Left kidney (tissue), 1 donor: ENCODE measurements at regions not wholly inside any gene's neighbourhood (a gene's known extent, or its start where the extent isn't known, plus 50 kb on each side); places are given as distances from the start of the nearest gene placed in this dataset.
"Not testable (repeated sequence)": the region's sequence is repeated elsewhere in the genome, so short reads cannot be mapped to it uniquely, and the experiment has no call there.

ENCODE experiments used
- DNase-seq: peaks from one replicate; pipeline ENCODE4 v3.0.0-alpha.2; 2013

DNA sequence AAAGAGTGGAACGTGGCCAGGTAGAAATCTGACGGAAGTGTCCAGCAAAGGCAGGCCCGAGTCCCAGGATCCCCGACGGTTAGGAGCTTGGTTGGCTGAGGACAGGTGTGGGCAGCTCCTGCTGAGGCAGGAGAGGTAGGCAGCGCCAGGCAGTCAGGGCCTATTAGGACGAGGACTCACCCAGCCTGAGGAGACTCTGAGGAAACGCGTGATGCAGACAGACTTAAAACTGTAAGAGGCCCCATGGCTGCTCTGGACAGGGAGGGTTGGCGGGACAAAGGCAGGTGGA is 255.7 kb upstream of the SFSWAP start:
- no peak for DNase-seq

DNA sequence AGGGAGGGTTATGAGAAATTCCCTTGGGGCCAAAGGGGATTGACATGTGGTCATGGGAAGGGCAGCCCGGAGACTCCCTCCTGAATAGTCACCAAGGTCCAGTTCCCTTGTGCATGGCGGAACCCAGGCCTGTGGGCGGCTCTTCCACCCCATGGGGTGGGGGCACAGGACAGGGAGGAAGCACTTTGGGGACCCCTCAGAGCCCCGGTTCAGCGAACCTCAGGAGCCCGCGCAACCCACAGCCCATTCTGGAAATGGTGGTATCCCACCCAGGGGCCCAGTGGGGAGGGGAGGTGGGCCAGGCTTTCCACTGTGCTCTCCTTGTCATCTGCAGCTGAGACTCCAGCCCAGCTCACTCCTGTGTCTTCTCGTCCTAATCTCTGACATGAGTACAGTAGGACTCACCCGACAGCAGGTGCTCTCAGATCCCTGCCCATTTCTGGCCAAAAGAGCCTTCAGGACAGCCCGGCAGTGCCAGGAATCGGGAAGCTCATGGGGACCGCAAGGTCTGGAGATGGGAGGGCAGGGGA is 255.2 kb upstream of the SFSWAP start:
- DNase-seq = no peak

DNA sequence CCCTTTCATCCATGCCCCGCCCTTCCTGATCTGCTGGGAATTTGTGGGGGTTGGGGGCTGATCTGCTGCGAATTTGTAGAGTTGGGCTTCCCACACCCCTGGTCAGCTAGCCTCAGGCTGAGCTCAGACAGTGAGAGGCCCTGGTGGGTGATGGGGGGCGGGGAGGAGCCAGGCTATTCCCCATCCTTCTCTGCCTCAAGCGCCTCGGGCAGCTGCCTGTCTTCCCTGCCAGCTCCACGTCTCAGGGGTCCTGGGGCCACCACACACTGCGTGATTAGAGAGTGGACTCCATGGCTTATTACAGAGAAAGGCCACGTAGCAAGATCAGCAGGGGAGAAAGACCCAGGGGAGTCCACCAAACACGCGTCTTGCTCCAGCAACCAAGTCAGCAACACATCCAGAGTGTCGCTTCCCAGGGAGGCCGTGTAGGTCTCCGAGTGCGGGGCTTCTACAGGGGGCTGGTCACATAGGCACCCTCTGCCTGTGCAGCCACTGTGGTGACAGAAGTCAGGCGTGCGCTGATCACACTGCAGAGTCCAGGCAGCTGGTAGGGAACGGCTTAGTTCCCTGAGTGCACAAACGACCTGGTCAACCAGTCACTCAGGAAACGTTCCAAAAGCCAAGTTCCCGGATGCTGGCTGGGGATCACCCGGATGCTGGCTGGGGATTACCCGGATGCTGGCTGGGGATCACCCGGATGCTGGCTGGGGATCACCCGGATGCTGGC is 254.4 kb upstream of the SFSWAP start:
- no peak for DNase-seq

DNA sequence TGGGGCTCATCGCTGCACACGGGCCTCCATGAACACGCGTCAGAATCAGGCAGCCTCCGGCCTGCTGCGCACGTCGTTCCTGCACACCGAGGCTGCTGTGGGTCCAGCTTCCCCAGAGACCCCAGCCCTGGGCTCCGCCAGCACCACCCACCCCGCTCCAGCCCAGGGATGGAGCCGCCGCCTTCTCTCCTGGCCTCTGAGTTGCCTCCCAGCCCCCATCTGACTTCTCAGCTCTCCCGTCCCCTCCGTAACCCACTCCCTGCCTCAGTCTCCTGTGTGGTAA is 253.9 kb upstream of the SFSWAP start:
- DNase-seq = no peak

DNA sequence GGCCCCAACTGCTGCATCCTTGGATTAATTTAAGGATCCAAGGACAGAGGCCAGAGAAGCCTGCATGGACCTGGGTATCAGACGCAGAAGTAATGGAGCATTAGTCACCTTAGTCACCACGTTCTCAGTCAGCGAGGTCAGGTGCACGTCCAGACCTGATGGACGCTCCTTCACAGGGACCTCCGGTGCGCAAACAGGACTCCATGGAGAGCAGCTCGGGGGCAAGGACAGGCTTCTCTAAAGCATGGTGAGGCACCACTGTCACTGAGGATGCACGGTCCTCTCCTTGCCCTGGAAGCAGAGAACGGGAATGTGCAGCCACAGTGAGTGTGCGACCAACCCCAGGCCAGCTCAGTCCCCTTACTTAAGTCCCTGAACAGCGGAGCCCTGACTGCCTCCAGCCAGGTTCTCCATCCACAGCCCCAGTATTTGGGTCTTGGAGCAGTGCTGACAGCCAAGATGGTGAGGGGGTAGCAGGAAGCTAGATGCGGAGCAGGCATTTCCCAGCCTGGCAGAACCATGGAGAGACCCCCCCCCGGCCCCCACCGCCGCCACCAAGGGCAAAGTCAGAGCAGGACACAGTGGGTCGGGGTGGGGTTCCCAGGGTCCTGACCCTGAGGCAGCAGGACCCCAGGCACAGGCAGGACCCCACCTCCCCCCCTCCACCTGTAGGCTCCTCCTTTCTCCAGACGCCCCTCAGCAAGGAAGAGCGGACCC is 253.4 kb upstream of the SFSWAP start:
- no peak for DNase-seq

DNA sequence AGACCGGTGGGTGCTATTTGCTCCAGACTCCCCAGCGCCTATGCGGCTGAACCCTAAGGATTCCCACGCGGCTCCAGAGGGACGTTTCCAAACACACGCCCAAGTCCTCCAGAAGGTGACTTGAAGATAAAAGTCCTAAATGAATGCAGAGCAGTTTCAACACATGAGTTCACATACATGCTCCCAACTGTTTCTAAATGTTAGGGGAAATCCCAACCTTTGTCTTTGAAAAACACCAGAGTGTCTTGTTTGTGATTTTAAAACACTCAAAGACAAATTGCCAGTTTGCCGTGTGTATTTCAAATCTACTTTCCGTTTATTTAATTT is 252.9 kb upstream of the SFSWAP start:
- DNase-seq = no peak

DNA sequence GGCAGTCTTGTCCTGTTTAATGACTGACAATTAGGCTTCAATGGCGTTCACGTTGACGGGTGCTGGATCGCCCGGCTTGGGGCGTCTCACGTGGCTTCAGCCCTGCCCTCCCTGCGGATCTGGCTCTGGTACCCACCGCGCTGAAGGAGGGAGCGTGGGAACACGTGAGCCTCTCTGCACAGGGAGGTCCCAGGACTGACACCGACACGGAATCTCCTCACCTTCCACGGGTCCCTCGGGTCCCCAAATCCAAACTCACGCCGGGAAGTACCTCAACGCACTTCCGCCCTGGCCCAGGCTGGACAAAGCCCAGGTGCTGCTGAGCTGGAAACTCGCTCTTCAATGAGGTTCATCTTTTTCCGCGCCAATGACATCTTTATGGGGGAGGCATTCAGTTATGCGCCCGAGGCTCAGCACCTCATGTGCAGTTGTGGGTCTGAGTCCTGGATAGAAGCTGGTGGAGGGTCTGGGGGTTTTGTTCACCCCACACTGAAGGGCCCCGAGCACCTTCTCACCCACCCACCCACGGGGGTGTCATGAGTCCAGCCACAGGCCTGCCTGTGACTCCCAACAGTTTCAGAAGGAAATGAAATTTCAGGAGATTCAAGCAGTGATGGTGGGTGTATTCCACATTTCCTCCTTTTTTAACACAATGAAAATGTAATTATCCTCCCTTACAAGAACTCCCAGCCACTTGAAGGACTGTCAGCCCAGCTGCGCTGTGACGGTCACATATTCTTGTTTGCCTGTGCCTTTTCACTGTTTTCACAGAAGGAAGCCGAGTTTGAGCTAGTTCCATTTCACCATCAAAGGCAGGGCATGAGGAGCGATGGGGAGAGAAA is 251.7 kb upstream of the SFSWAP start:
- no peak for DNase-seq

DNA sequence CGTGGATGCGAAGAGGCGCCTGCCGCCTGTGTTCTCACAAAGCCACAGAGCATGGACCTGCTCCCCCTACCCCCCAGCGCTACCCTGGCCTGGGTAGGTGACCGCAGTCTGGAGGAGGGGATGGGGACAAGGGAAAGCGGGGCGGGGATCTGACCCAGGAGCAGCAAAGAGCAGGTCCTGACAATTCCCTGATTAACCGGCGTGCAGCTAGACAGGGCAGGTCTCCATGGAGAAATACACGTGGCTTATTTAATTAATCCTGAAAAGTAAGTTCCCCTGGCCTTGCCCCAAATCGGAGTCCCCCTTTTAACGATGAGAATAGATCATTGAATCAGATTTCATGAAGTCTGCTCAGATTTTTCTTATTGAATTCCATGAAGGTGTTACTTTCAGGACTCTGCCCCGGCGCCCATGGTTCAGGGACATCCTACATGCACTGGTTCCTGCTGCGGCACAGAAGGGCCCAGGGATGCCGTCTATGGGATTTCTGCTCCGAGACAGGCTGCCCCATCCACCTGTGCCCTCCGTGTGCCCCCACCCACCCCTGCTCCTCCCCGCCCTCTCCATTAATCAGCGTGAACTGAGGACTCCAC is 251.0 kb upstream of the SFSWAP start:
- no peak for DNase-seq

DNA sequence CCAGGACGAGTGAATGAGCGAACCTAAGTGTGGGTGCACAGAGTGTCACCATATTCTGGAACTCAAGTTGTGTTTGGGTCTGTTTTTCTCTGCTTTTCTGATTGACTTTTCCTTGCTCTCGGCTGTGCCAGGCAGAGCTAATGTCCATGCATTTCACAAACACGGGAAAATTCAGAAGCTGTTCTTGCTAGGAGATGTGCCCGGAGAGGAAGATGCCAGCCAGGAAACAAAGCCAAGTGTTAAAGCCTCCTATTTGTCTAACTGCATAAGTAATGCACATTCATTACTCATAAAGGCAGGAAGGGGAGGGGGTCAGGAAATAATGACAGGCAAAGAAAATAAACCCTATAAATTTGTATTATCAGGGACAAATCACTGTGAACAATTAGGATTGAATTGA is 250.4 kb upstream of the SFSWAP start:
- no peak for DNase-seq

DNA sequence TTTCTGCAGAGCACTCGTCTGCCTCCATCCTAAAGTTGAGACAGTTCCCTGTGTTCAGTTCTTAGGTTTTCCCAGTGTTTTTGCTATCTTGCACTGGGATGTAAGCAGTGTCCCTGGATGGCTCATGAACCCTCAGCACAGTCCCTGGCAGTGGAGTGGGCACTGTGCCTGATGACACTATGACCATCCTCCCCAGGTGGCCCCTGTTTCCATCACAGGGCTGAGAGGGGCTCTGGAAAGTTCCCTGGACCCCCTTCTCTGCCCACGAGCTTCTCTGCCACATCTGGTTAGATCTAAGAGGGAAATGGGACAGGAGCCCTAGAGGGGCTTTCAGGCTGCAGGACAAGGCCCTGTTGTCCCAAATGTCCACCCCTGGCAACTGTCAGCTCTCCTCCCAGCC is 249.8 kb upstream of the SFSWAP start:
- DNase-seq = no peak

DNA sequence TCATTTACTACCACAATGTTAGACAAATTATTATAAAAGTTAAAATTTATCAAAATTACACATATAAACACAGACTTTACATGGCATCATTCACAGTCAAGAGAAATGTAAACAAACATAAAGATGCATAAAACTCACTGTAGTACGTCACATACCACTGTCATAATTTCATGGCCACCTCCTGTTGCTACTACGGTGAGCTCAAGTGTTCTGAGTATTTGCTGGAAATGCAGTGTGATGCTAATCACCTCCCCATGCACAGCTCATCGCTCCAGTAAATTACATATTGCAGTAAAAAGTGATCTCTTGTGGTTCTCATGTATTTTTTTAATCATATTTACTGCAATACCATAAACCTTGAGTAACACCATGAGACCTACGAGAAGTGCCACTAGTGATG is 247.7 kb upstream of the SFSWAP start:
- no peak for DNase-seq

DNA sequence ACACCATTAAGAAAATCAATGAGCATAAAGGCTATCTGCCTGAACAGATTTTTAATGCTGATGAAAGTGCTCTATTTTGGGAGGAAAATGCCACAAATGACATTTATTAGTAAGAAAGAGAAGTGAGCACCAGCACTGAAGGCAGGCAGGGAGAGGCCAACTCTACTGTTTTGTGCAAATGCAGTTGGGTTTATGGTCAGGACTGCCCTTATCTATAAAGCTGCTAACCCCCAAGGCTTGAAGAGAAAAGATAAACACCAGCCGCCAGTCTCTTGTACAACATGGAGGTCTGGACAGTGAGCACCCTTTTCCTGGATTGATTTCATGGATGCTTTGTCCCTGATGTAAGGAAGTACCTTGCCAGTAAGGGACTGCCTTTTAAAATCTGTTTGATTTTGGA is 246.8 kb upstream of the SFSWAP start:
- DNase-seq = no peak

DNA sequence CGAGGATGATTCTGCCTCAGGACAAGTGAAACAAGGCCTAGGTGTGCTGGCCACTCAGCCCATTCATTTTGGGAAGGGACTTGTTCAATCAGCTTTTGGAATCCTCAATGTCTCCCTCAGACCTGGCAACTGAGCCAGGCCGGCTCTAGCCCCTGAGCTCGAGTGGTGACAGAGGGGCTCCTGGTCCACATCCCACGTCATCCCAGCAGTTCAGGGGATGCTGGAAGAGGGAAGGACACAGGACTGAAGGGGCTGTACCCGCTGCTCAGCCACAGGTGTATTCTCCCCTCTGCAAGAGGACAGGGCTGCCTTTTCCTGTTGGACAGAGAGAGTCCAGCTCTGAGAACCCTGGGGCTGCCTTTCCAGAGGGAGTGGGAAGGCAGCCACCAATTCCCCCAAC is 244.6 kb upstream of the SFSWAP start:
- no peak for DNase-seq

DNA sequence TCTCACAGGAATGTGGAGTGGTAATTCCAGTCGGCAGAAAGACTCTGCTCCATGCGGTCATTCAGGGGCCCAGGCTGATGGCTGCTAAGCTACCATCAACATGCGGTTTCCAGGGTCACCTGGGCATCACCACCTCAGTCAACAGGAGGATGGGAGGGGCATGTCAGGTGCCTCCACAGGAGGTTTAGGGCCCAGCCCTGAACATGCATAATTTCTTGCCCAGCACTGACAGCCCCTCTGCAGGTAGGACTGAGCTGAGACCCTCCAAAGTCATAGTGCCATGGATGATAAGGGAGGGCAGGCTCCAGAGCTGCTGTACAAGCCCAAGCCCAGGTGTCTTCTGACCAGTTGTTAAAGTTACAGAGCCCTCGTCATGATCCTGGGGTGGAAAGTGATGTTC is 244.0 kb upstream of the SFSWAP start:
- no peak for DNase-seq

DNA sequence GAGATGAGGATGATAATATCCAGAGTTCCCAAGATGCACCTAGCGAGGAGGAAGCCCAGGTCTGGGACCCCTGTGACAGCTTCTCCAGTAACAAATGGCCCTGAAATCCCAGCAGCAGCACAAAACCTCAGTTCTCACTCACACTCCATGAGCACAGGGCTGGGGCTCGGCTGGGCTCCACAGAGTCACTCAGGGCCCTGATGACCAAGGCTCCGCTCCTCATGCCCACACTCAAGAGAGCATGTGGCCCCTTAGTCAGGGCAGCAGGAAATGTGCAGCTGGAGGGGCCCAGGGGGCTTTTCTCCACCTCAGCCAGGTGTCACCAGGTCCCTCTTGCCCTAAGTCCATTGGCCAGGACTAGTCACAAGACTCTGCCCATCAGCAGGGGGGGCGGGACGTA is 242.7 kb upstream of the SFSWAP start:
- DNase-seq = no peak

DNA sequence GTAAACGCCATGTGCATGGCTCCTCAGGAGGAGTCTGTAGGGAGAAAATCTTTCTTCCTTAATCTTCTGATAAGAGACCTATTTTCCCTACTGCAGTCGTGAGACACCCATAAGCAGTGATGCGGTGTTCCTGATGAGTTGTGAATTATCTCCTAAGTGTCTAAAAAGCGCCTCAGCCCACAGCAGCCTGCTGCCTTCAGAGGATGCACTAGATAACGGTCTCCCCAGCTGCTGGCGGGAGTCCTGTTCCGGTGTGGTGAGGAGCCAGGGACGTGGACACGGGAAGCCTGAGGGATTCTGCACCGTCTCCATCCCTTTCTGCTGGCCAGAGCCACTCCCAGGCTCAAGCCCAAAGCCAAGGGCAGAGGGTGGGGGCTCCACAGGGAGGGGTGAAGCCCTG is 240.9 kb upstream of the SFSWAP start:
- not testable (repeated sequence) for DNase-seq

DNA sequence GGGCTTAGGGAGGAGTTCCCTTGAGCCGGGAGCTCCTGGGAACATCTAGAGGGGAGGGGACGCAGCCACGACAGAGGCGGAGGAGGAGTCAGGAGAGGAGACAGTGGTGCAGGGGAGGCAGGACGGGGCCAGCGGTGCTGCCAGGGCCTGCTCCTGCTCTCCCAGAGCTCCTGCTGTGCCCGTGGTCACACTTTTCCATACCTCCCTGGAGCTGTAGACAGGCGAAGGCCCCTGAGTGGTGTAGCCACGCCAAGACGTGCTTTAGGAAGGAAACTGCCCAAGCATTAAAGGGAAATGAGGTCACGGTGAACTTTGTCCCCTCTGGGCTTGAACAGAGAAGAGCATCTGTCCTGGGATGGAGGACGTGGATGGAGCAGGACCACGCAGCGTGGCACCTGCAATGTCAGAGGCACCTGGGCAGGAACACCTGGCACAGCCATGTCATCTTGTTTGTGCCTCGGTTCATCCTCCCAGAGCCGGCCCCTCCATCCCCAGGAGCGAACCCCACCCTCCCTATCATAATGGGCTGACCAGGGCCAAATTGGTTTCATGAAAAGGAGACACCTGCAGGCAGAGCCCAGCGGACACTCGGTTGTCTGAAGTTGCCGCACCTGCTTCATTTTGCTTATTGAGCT is 239.5 kb upstream of the SFSWAP start:
- DNase-seq = peak; percentile 12

DNA sequence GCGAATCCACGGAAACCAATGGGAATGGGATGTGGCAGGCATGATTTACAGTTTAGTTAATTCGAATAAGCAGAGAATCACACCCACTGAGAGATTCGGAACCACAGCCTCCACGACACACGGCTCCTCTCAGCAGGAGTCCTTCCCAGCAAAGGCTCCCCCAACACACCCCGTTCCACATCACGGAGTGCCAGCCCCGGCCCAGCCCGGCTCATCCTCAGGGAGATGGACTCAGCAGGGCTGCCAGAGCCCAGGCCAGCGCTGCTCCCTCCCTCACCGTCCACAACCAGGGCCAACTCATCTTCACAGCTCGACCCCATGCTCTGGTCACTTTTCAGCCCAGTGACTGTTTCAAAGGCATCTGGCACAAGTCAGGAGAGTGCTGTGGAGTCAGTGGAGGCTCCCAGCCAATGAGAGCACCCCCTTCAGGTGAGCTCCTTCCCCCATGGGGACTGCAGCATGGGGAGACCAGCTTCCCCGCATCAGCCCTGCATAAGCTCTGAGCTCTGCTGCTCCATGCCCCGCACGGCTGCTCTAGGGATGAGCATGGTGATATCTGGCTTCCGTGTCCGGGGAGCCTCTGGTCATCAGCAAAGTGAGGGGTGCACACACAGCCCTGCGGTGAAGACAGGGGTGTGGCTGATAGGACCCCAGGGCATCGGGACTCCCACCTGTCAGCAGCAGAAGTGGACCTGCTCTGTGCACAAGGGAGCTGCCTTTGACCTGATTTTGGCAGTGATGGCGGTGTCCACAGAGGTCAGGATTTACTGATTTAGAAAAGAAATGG is 238.8 kb upstream of the SFSWAP start:
- no peak for DNase-seq

DNA sequence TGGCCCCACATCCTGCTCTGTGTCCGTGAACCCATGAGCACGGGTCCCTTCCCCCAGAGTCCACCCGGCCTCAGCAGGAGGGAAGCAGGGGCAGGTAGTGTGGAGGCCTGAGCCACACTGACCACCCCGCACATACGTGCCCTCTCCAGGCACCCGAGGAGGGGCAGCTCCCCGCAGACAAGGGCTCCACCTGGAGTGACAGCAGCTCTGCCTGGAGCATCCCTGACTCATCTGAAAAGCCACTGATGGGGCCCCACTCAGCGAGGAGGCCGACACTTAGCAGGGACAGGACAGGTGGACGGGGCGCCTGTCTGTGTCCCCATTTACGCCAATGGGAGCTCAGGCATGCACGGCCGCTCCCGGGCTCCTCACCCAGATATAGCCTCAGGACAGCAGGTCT is 237.6 kb upstream of the SFSWAP start:
- DNase-seq = no peak

DNA sequence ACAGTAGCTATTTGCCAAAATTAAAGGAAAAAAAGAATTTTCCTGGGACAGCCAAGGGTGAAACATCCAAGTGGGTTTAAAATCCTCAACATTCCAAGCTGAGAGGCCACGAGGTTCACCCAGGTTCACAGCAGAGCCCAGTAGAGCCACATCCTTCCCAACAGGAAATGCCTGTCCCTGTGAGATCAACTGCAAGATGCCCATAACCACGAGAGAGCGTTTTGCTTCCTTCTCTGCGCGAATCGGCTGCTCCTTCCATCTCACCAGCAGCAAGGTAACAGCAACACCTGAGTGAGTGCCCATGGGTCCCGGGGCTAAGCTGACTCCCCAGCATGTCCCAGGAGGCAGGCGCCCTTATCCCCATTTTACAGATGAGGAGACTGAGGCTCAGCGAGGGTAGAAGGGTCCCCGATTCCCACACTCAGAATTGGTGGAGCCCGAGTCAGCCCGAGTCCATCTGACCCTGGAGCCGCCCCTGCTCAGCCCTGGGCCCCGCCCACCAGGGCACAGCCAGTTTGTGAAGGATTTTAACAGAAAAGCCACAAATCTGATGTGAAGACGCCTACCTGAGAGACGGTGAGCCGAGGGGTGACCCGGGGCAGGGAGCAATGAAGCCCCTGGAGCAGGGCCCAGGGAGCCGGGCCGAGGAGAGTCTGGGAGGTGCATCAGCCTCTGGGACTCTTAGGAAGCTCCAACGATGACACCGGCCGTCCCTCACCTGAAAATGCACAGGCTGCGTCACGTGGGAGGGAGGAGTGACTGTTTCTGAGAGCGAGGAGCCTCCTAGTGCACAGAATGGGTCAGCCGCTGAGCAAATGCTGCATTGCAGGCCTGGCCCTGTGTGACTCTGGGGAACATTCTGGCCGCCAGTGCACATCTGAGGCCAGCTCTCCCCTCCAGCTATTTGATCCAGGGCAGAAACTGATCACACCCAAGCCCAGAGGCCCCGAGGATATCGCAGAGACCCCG is 236.9 kb upstream of the SFSWAP start:
- DNase-seq = no peak

DNA sequence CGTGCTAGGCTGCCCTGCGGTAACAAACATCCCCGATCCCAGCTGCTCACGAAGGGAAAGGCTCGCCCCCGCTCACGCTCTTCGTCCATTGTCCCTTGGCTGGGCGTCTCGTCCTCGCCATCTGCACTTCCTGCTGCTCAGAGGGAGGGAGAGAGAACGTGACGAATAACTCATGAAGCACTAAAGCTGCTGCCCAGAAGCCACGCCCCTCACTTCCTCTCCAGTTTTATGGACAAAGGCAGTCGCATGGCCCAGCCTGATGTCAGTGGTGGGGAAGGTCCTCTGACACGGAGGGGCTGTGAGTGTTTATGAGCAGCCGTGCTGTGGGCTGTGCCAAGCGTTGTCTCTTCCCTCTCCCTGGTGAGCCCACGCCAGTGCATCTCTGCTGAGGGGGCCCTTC is 235.9 kb upstream of the SFSWAP start:
- not testable (repeated sequence) for DNase-seq
